WTC11 (cell line): ENCODE measurements at regions not wholly inside any gene's neighbourhood (a gene's known extent, or its start where the extent isn't known, plus 50 kb on each side); places are given as distances from the start of the nearest gene placed in this dataset.

Source experiments
- ATAC-seq: fragments of 200-7000 bp; cut with Tn5 transposase; 2 replicates; pipeline ENCODE4 v1.10.0; 2021; ENCODE audit warnings: mild to moderate bottlenecking, moderate library complexity
- CTCF ChIA-PET: fragments of 300-600 bp; sonication (Branson Sonifier 250); formaldehyde crosslinking; loops from one replicate; lab custom pipeline; 2021; ENCODE audit warnings: antibody characterized with exemption; lab: Charles Lee
- POLR2A ChIA-PET: fragments of 350-600 bp; sonication (Branson Sonifier 250); formaldehyde crosslinking; loops from one replicate; lab custom pipeline; 2021; ENCODE audit warnings: antibody characterized with exemption; lab: Charles Lee
- DNase-seq: peaks from one replicate; pipeline ENCODE4 v3.0.0; 2021; ENCODE audit warnings: low spot score
- H3K27ac Mint-ChIP-seq: 2 replicates; pipeline ENCODE4 v1.8.0; 2021; ENCODE audit warnings: mixed read lengths
- H3K27me3 Mint-ChIP-seq: 2 replicates; pipeline ENCODE4 v1.8.0; 2021; ENCODE audit warnings: low read depth, mild to moderate bottlenecking, moderate library complexity, mixed read lengths
- H3K36me3 Mint-ChIP-seq: 2 replicates; pipeline ENCODE4 v1.8.0; 2021; ENCODE audit warnings: mixed read lengths
- H3K4me1 Mint-ChIP-seq: 2 replicates; pipeline ENCODE4 v1.8.0; 2022; ENCODE audit warnings: mixed read lengths
- H3K4me3 Mint-ChIP-seq: 2 replicates; pipeline ENCODE4 v1.8.0; 2021; ENCODE audit warnings: mild to moderate bottlenecking, moderate library complexity, mixed read lengths
- H3K9me3 Mint-ChIP-seq: 2 replicates; pipeline ENCODE4 v1.8.0; 2021; ENCODE audit warnings: mixed read lengths
- ARID4B ChIP-seq: sonication (generic); formaldehyde crosslinking; IDR thresholded peaks from 2 replicates; pipeline ENCODE4 v1.8.0; 2023; ENCODE audit warnings: missing genetic modification reagents, mild to moderate bottlenecking, borderline replicate concordance
- ATF3 ChIP-seq: sonication (generic); formaldehyde crosslinking; conservative IDR thresholded peaks from 2 replicates; pipeline ENCODE4 v1.8.1; 2022; ENCODE audit warnings: mild to moderate bottlenecking, missing genetic modification reagents
- CDX4 ChIP-seq: fragments of 250-450 bp; sonication (Bioruptor Pico); IDR thresholded peaks from 2 replicates; pipeline ENCODE4 v1.9.0; 2021; ENCODE audit warnings: moderate library complexity, mild to moderate bottlenecking, inconsistent platforms, borderline replicate concordance
- ESRRA ChIP-seq: sonication (generic); formaldehyde crosslinking; IDR thresholded peaks from 2 replicates; pipeline ENCODE4 v1.8.1; 2022; ENCODE audit warnings: mild to moderate bottlenecking, missing genetic modification reagents, borderline replicate concordance
- FOXK1 ChIP-seq: sonication (generic); formaldehyde crosslinking; IDR thresholded peaks from 2 replicates; pipeline ENCODE4 v1.8.0; 2022; ENCODE audit warnings: mild to moderate bottlenecking, moderate library complexity, missing genetic modification reagents
- FOXP1 ChIP-seq: sonication (generic); formaldehyde crosslinking; IDR thresholded peaks from 2 replicates; pipeline ENCODE4 v1.8.0; 2022; ENCODE audit warnings: missing genetic modification reagents, mild to moderate bottlenecking, moderate library complexity, borderline replicate concordance
- HMGA2 ChIP-seq: fragments of 250-450 bp; sonication (Bioruptor Pico); IDR thresholded peaks from 2 replicates; pipeline ENCODE4 v1.4.0; 2021; ENCODE audit warnings: mild to moderate bottlenecking, moderate library complexity
- JUN ChIP-seq: sonication (generic); formaldehyde crosslinking; IDR thresholded peaks from 2 replicates; pipeline ENCODE4 v1.8.0; 2023; ENCODE audit warnings: mild to moderate bottlenecking, missing genetic modification reagents
- NR1H2 ChIP-seq: sonication (generic); formaldehyde crosslinking; IDR thresholded peaks from 2 replicates; pipeline ENCODE4 v1.9.0; 2021; ENCODE audit warnings: mild to moderate bottlenecking, moderate library complexity, missing genetic modification reagents
- NR2C2 ChIP-seq: sonication (generic); formaldehyde crosslinking; IDR thresholded peaks from 2 replicates; pipeline ENCODE4 v1.8.0; 2022; ENCODE audit warnings: mild to moderate bottlenecking, missing genetic modification reagents
- NR3C1 ChIP-seq: sonication (generic); formaldehyde crosslinking; conservative IDR thresholded peaks from 2 replicates; pipeline ENCODE4 v1.8.1; 2023; ENCODE audit warnings: low read depth, mild to moderate bottlenecking, missing genetic modification reagents
- TP53 ChIP-seq: sonication (generic); formaldehyde crosslinking; IDR thresholded peaks from 2 replicates; pipeline ENCODE4 v1.8.1; 2023; ENCODE audit warnings: mild to moderate bottlenecking, missing genetic modification reagents
- USF1 ChIP-seq: sonication (generic); formaldehyde crosslinking; IDR thresholded peaks from 2 replicates; pipeline ENCODE4 v1.8.0; 2022; ENCODE audit warnings: mild to moderate bottlenecking, missing genetic modification reagents
- ZBTB21 ChIP-seq: sonication (generic); formaldehyde crosslinking; IDR thresholded peaks from 2 replicates; pipeline ENCODE4 v1.8.1; 2023; ENCODE audit warnings: mild to moderate bottlenecking, missing genetic modification reagents, borderline replicate concordance
- ZNF317 ChIP-seq: sonication (generic); formaldehyde crosslinking; IDR thresholded peaks from 2 replicates; pipeline ENCODE4 v1.8.1; 2023; ENCODE audit warnings: low read depth, mild to moderate bottlenecking, moderate library complexity, missing genetic modification reagents, borderline replicate concordance
- ZNF416 ChIP-seq: fragments of 250-450 bp; sonication (Bioruptor Pico); IDR thresholded peaks from 2 replicates; pipeline ENCODE4 v1.9.0; 2021; ENCODE audit warnings: mild to moderate bottlenecking, inconsistent platforms
- ZNF532 ChIP-seq: fragments of 250-450 bp; sonication (Bioruptor Pico); IDR thresholded peaks from 2 replicates; pipeline ENCODE4 v1.9.0; 2021; ENCODE audit warnings: mild to moderate bottlenecking, borderline replicate concordance
- TF ChIP-seq, protein P1 (sequence below): sonication (generic); formaldehyde crosslinking; IDR thresholded peaks from 2 replicates; pipeline ENCODE4 v1.8.1; 2022; ENCODE audit warnings: missing genetic modification reagents, borderline replicate concordance
- TF ChIP-seq, protein P2 (sequence below): sonication (generic); formaldehyde crosslinking; IDR thresholded peaks from 2 replicates; pipeline ENCODE4 v1.8.0; 2023; ENCODE audit warnings: missing genetic modification reagents
- TF ChIP-seq, protein P3 (sequence below): fragments of 250-450 bp; sonication (Bioruptor Pico); IDR thresholded peaks from 2 replicates; pipeline ENCODE4 v1.8.0; 2021; ENCODE audit warnings: mild to moderate bottlenecking

DNA sequence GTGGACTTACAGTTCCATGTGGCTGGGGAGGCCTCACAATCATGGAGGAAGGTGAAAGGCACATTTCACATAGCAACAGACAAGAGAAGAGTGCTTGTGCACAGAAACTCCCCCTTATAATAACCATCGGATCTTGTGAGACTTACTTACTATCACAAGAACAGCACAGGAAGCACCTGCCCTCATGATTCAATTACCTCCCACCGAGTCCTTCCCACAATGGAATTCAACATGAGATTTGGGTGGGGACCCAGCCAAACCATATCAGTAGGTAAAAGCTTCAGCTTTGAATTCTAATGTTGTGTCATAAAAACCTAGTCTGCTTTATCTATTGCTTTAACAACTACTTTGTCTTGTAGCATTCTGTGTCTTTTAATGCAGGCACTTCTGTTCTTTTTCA is 140.4 kb upstream of the PIK3C3 start:
- H3K9me3 Mint-ChIP-seq, result peaks cover 24% of the 10 kb centered on the region
- H3K36me3 Mint-ChIP-seq, result peaks cover 9% of the 10 kb centered on the region
- no peak for TF ChIP-seq ATF3 (CRISPR knock-in tag)
- no peak for TF ChIP-seq ARID4B (CRISPR knock-in tag)
- TF ChIP-seq USF1 (CRISPR knock-in tag), result no peak
- TF ChIP-seq TP53 (CRISPR knock-in tag), result no peak
- TF ChIP-seq FOXK1 (CRISPR knock-in tag), result no peak
- no peak for TF ChIP-seq ZNF317 (CRISPR knock-in tag)
- TF ChIP-seq, protein P1, sequence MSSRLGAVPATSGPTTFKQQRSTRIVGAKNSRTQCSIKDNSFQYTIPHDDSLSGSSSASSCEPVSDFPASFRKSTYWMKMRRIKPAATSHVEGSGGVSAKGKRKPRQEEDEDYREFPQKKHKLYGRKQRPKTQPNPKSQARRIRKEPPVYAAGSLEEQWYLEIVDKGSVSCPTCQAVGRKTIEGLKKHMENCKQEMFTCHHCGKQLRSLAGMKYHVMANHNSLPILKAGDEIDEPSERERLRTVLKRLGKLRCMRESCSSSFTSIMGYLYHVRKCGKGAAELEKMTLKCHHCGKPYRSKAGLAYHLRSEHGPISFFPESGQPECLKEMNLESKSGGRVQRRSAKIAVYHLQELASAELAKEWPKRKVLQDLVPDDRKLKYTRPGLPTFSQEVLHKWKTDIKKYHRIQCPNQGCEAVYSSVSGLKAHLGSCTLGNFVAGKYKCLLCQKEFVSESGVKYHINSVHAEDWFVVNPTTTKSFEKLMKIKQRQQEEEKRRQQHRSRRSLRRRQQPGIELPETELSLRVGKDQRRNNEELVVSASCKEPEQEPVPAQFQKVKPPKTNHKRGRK (CRISPR knock-in tag), result no peak
- TF ChIP-seq JUN (CRISPR knock-in tag), result no peak
- no peak for TF ChIP-seq NR2C2 (CRISPR knock-in tag)
- TF ChIP-seq ZNF416 (CRISPR knock-in tag), result no peak
- TF ChIP-seq ZNF532, result no peak
- TF ChIP-seq ZBTB21 (CRISPR knock-in tag), result no peak
- TF ChIP-seq ESRRA (CRISPR knock-in tag), result no peak
- TF ChIP-seq, protein P2, sequence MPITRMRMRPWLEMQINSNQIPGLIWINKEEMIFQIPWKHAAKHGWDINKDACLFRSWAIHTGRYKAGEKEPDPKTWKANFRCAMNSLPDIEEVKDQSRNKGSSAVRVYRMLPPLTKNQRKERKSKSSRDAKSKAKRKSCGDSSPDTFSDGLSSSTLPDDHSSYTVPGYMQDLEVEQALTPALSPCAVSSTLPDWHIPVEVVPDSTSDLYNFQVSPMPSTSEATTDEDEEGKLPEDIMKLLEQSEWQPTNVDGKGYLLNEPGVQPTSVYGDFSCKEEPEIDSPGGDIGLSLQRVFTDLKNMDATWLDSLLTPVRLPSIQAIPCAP (CRISPR knock-in tag), result no peak
- no peak for TF ChIP-seq NR1H2
- TF ChIP-seq CDX4 (CRISPR knock-in tag), result no peak
- TF ChIP-seq NR3C1 (CRISPR knock-in tag), result no peak
- TF ChIP-seq, protein P3, sequence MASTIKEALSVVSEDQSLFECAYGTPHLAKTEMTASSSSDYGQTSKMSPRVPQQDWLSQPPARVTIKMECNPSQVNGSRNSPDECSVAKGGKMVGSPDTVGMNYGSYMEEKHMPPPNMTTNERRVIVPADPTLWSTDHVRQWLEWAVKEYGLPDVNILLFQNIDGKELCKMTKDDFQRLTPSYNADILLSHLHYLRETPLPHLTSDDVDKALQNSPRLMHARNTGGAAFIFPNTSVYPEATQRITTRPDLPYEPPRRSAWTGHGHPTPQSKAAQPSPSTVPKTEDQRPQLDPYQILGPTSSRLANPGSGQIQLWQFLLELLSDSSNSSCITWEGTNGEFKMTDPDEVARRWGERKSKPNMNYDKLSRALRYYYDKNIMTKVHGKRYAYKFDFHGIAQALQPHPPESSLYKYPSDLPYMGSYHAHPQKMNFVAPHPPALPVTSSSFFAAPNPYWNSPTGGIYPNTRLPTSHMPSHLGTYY (CRISPR knock-in tag), result no peak
- no peak for TF ChIP-seq HMGA2
- TF ChIP-seq FOXP1, result no peak
- DNase-seq (no peak), ATAC-seq (no peak)
- no peak overlapping the region for H3K4me3 Mint-ChIP-seq
- H3K27me3 Mint-ChIP-seq, result peaks cover 67% of the 10 kb centered on the region
- peaks cover 24% of the 10 kb centered on the region for H3K4me1 Mint-ChIP-seq
- POLR2A ChIA-PET, result no interaction called here
- H3K27ac Mint-ChIP-seq, result no peak overlapping the region
- CTCF ChIA-PET, result no interaction called here
